HEK293T (cell line): ENCODE measurements at regions not wholly inside any gene's neighbourhood (a gene's known extent, or its start where the extent isn't known, plus 50 kb on each side); places are given as distances from the start of the nearest gene placed in this dataset.

ENCODE experiments used
- ARNT ChIP-seq: fragments of 450-650 bp; IDR thresholded peaks from 2 replicates; pipeline ENCODE4 v1.6.1; 2017; ENCODE audit warnings: mild to moderate bottlenecking
- BHLHE40 ChIP-seq: fragments of 450-650 bp; IDR thresholded peaks from 2 replicates; pipeline ENCODE4 v1.6.1; 2016; ENCODE audit warnings: mild to moderate bottlenecking, moderate library complexity, borderline replicate concordance
- CTBP1 ChIP-seq: fragments of 450-650 bp; IDR thresholded peaks from 2 replicates; pipeline ENCODE4 v1.6.1; 2016; ENCODE audit warnings: borderline replicate concordance
- ELF4 ChIP-seq: fragments of 450-650 bp; IDR thresholded peaks from 2 replicates; pipeline ENCODE4 v1.6.1; 2017; ENCODE audit warnings: antibody characterized with exemption
- FOXA1 ChIP-seq: fragments of 450-650 bp; IDR thresholded peaks from 2 replicates; pipeline ENCODE4 v1.6.1; 2016; ENCODE audit warnings: mild to moderate bottlenecking
- FOXK2 ChIP-seq: fragments of 450-650 bp; IDR thresholded peaks from 2 replicates; pipeline ENCODE4 v1.6.1; 2016; ENCODE audit warnings: mild to moderate bottlenecking
- FOXM1 ChIP-seq: fragments of 450-650 bp; IDR thresholded peaks from 2 replicates; pipeline ENCODE4 v1.6.1; 2017; ENCODE audit warnings: mild to moderate bottlenecking, borderline replicate concordance
- HDGF ChIP-seq: fragments of 450-650 bp; IDR thresholded peaks from 2 replicates; pipeline ENCODE4 v1.6.1; 2017; ENCODE audit warnings: antibody characterized with exemption, borderline replicate concordance
- SP1 ChIP-seq: fragments of 450-650 bp; IDR thresholded peaks from 2 replicates; pipeline ENCODE4 v1.6.1; 2017
- SUZ12 ChIP-seq: fragments of 450-650 bp; IDR thresholded peaks from 2 replicates; pipeline ENCODE4 v1.6.1; 2016; ENCODE audit warnings: mild to moderate bottlenecking
- TARDBP ChIP-seq: fragments of 450-650 bp; IDR thresholded peaks from 2 replicates; pipeline ENCODE4 v1.6.1; 2016
- ZNF384 ChIP-seq: fragments of 450-650 bp; IDR thresholded peaks from 2 replicates; pipeline ENCODE4 v1.6.1; 2016

GRCh38 chr4:163681208-163681821 lies 186.8 kb downstream of the TMA16 start:
- TF ChIP-seq SP1 (no peak), ELF4 (no peak), FOXA1 (no peak), FOXM1 (no peak), ZNF384 (no peak), BHLHE40 (no peak), SUZ12 (no peak), HDGF (no peak), ARNT (no peak), CTBP1 (no peak), FOXK2 (no peak), TARDBP (no peak)
